ENCODE measurements at regions not wholly inside any gene's neighbourhood (a gene's known extent, or its start where the extent isn't known, plus 50 kb on each side); places are given as distances from the start of the nearest gene placed in this dataset.

- intact Hi-C loops (cut with DNase I), result no loop called here
- Histone ChIP-seq H3K4me1 (peaks cover 5% of the 10 kb centered on the region), H3K9me3 (peaks cover 4% of the 10 kb centered on the region), H3K27me3 (ENCODE audit: insufficient read depth in 3 of 3, low read length in 2 of 3) (no peaks in the 10 kb centered on the region), H3K36me3 (ENCODE audit: insufficient read depth in 1 of 2, low read depth in 1 of 2) (no peaks in the 10 kb centered on the region), H3K27ac (no peak overlapping the region), H3K4me3 (no peak overlapping the region)
- no peak for ATAC-seq
- TF ChIP-seq CTCF (IDR thresholded peaks at IDR 0.05), result no peak
- DNase-seq, result no peak
Observed at GRCh38 chr4:23741681-23742191, 148.1 kb downstream of the PPARGC1A start.

GRCh38 chr4:23737571-23737970 is 152.3 kb downstream of the PPARGC1A start:
- Histone ChIP-seq H3K36me3 (ENCODE audit: insufficient read depth in 1 of 2, low read depth in 1 of 2) (no peaks in the 10 kb centered on the region), H3K4me1 (no peaks in the 10 kb centered on the region), H3K4me3 (no peak overlapping the region), H3K27me3 (ENCODE audit: insufficient read depth in 3 of 3, low read length in 2 of 3) (no peaks in the 10 kb centered on the region), H3K27ac (no peak overlapping the region), H3K9me3 (no peaks in the 10 kb centered on the region)
- DNase-seq, result no peak
- intact Hi-C loops (cut with DNase I), result loop anchor here in 1 of 2 donors (10.0 kb wide), 1 partner anchor 373 kb away; no protein-coding TSS in a partner anchor
- 80 to 93% (median 85%) methylated on average over 3 of the region's 3 CpGs for WGBS, 3 donors
- no peak for TF ChIP-seq CTCF (IDR thresholded peaks at IDR 0.05)
- no peak for ATAC-seq

GRCh38 chr4:23736466-23736865 is 153.4 kb downstream of the PPARGC1A start:
- Histone ChIP-seq H3K36me3 (ENCODE audit: insufficient read depth in 1 of 2, low read depth in 1 of 2) (no peaks in the 10 kb centered on the region), H3K9me3 (no peaks in the 10 kb centered on the region), H3K4me1 (no peaks in the 10 kb centered on the region), H3K4me3 (no peak overlapping the region), H3K27ac (no peak overlapping the region), H3K27me3 (ENCODE audit: insufficient read depth in 3 of 3, low read length in 2 of 3) (no peaks in the 10 kb centered on the region)
- no peak for TF ChIP-seq CTCF (IDR thresholded peaks at IDR 0.05)
- intact Hi-C loops (cut with DNase I), result loop anchor here in 1 of 2 donors (10.0 kb wide), 1 partner anchor 372 kb away; no protein-coding TSS in a partner anchor
- no peak for DNase-seq
- ATAC-seq, result no peak
- 65 to 74% (median 69%) methylated on average over 1 of the region's 1 CpG for WGBS, 3 donors

GRCh38 chr4:23734000-23734399 is 155.8 kb downstream of the PPARGC1A start:
- DNase-seq (no peak), ATAC-seq (no peak)
- Histone ChIP-seq H3K27ac (no peak overlapping the region), H3K4me1 (no peaks in the 10 kb centered on the region), H3K4me3 (no peak overlapping the region), H3K9me3 (no peaks in the 10 kb centered on the region), H3K36me3 (ENCODE audit: insufficient read depth in 1 of 2, low read depth in 1 of 2) (no peaks in the 10 kb centered on the region), H3K27me3 (ENCODE audit: insufficient read depth in 3 of 3, low read length in 2 of 3) (no peaks in the 10 kb centered on the region)
- intact Hi-C loops (cut with DNase I), result loop anchor here in 1 of 2 donors (10.0 kb wide), 1 partner anchor 369 kb away; no protein-coding TSS in a partner anchor
- no peak for TF ChIP-seq CTCF (IDR thresholded peaks at IDR 0.05)
- WGBS, 3 donors, result 44 to 74% (median 63%) methylated on average over 1 of the region's 1 CpG

- 86 to 91% (median 86%) methylated on average over 2 of the region's 2 CpGs for WGBS, 3 donors
- DNase-seq, result no peak
- Histone ChIP-seq H3K4me1 (peaks cover 4% of the 10 kb centered on the region), H3K4me3 (no peak overlapping the region), H3K9me3 (no peaks in the 10 kb centered on the region), H3K27ac (no peak overlapping the region), H3K36me3 (ENCODE audit: insufficient read depth in 1 of 2, low read depth in 1 of 2) (no peaks in the 10 kb centered on the region), H3K27me3 (ENCODE audit: insufficient read depth in 3 of 3, low read length in 2 of 3) (no peaks in the 10 kb centered on the region)
- TF ChIP-seq CTCF (IDR thresholded peaks at IDR 0.05), result no peak
- intact Hi-C loops (cut with DNase I), result loop anchor here in 1 of 2 donors (10.0 kb wide), 1 partner anchor 369 kb away; no protein-coding TSS in a partner anchor
- no peak for ATAC-seq
Observed at GRCh38 chr4:23733476-23733875, 156.4 kb downstream of the PPARGC1A start.

Data from psoas muscle (tissue), 7 donors.